Smooth muscle cell of the brain vasculature (primary cell): ENCODE measurements at regions not wholly inside any gene's neighbourhood (a gene's known extent, or its start where the extent isn't known, plus 50 kb on each side); places are given as distances from the start of the nearest gene placed in this dataset.

ENCODE experiments used
- DNase-seq: peaks from one replicate; pipeline ENCODE4 v3.0.0-alpha.2; 2012; ENCODE audit warnings: low read depth, low spot score

DNA sequence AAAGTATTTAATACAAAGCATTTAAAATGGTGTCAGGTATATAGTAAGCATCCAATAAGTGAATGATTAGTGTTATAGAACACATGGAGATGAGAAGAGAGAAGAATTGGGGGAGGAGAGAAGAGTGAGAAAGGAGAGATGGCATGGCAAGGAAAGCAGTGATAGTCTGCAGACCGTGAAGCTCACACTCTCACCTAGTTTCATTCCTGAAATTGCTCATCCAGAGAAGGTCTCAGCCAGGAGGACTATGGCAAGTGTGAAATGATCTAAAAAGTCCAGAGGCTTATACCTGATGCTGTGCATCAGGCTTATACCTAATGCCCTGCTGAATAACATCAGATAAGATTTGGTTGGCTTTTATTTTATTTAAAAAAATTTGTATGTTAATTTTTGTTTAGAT, 351.6 kb upstream of the KLF12 start:
- DNase-seq, result no peak

GRCh38 chr13:74479124-74479523, 344.9 kb upstream of the KLF12 start:
- DNase-seq, result no peak

DNA sequence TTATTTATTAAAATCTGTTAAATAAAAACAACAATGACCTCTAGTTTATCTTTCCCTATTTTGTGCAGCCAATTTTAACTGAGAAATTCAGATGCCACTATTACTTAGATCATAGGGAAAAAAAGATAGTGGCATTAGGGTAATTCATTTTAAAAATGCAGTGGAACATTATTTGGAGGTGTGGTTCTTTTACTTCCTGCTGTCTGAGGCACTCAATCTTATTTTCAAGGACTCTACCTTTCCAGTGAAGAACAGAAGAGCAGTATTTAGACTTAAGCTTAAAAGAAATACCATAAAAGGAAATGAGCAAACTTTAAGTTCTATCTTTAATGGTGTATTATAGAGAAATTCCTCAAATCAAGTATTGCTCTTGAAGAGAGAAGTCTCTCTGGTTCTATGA, 342.6 kb upstream of the KLF12 start:
- DNase-seq, result no peak

DNA sequence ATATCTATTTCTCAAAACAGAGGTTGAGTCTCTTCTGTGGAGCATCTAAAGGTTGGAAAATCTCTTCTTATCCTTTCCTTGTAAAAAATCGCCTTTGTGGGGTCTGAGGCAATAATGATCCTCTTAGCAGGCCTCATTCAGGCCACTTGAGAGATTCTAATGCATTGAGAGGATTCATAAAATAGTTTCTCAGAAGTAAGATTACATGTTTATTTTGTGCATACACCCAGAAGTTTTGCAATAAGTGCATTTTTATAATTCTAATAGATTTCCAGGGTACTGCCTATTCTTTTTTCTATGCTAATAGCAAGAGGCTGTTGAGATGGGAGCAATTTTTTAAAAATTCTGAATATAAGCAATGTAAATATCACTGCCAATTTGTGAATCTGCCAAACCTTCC, 342.2 kb upstream of the KLF12 start:
- DNase-seq, result no peak

DNA sequence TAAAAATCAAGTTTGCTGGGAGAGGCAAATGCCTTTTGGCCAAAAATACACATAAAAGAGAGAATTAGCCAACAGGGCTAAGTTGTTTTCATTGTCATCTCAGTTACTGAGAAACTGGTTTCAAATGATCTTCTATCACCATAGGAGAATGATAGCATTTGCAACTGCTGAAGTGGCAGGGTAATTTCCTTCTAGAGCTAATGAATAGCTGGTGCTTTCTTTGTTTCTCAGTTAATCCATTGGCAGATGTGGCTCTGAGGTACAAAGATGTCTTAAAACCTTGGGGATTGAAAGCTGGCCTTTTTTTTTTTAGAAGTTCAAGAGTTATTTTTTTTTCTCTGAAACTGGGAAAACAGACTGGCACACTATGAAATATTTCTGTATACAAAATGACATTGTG, 332.7 kb upstream of the KLF12 start:
- DNase-seq, result no peak

- DNase-seq, result no peak
Observed at GRCh38 chr13:74466020-74466419, 331.8 kb upstream of the KLF12 start.

GRCh38 chr13:74465271-74465670, 331.1 kb upstream of the KLF12 start:
- DNase-seq, result no peak

DNA sequence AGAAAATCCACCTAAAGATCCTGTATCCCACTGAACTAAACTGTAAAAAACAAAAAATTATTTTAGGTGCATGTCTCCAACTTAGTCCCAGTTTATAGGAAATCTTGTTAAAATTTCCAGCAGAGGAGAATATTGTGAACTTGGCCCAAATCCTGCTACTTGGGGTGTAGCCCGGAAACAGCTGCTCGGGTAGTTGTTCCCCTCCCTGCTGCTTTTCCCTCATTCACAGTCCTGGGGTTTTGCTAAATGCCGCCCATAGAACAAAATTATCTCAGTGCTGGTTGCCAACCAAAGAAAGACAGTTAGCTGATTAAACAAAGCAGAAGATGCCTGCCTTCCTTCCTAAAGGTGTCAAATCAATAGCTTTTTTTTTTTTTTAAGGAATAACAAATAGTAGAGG, 330.5 kb upstream of the KLF12 start:
- DNase-seq, result no peak

DNA sequence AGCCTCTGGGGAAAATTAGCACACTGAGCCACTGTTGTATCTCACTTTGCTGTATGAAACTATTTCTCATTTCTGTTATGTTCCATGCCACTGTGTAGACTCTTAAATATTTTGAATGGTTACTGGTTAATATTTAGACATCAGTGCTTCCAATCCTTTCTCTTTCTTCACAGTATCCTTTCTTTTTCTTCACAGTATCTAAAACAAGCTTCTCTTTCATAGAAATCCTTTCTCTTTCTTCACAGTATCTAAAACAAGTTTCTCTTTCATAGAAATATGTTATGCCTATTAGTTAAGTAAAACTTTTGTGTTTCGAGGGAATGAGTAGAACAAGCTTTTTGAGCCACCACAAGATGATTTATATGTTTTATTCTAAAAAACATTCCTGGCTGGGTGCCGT, 326.8 kb upstream of the KLF12 start:
- DNase-seq, result no peak

- DNase-seq, result no peak
Observed at GRCh38 chr13:74452881-74453280, 318.7 kb upstream of the KLF12 start.

DNA sequence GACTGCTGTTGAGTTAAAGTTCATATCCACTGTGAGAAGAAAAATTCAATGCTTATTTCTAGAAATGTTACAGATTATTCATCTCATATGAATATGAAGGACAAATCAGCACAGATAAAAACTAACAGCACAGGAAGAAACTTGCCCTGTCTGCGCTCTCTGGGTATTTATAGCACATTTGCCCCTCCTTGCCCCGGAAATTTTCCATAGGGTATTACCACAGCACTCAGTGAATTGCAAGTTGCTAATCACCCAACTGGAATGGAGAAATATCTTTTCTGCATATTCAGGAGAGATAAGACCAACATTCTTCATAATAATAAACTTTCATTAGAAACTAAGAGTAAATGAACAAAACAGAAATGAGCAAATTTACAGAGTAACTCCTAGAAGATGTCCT, 318.0 kb upstream of the KLF12 start:
- no peak for DNase-seq

- DNase-seq, result no peak
Observed at GRCh38 chr13:74450964-74451363, 316.8 kb upstream of the KLF12 start.

DNA sequence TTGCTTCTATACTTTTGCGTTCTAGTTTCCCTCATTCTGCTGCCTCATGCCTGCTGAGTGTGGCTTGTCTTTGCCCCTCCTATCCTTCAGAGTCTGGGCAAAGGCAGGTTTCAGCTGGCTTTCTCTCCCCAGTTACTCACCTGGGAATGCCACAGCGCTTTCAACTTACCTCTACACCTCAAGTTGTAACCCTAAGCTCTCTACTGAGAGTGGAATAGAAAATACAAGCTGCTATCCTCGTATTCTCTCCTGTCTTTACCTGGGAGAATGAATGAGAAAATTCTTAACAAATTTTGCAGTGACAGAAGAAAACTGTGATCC, 316.3 kb upstream of the KLF12 start:
- DNase-seq, result no peak

DNA sequence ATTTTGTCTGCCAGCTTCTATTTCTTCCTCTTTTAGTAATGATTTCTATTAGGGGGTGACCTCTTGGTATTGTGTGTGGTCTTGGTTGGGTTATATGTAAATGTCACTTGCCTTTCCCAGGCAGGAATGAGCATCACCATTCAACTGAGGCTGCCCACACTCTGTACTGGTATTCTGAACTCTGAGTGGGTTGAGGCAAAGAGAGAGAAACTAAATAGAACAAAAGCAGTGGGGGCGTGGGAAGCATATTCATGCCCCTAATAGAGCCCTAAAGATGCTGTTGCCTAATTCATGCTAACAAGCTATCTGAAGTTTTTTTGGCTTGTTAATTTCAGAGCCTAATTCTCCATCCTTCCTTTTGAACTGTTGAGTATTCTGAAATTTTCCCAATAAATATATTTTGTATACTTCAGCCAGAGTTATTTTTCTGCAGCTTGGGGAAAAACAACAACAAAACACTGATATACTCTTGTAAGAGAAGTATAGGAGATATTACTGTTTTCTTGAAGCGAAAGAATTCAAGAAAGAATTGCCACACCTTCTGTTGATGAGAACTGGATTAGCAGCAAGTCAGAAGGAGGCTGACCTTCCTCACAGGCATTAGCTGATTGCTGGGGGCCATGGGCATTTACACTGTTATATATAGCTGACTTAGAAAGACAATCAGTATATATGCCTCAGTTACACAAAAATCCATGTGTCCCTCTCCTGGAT, 315.8 kb upstream of the KLF12 start:
- DNase-seq, result no peak

- no peak for DNase-seq
Observed at GRCh38 chr13:74444864-74445479, 310.8 kb upstream of the KLF12 start.

- no peak for DNase-seq
Observed at GRCh38 chr13:74444161-74444571, 310.0 kb upstream of the KLF12 start.

GRCh38 chr13:74443631-74444030, 309.4 kb upstream of the KLF12 start:
- DNase-seq, result peak; percentile 29

DNA sequence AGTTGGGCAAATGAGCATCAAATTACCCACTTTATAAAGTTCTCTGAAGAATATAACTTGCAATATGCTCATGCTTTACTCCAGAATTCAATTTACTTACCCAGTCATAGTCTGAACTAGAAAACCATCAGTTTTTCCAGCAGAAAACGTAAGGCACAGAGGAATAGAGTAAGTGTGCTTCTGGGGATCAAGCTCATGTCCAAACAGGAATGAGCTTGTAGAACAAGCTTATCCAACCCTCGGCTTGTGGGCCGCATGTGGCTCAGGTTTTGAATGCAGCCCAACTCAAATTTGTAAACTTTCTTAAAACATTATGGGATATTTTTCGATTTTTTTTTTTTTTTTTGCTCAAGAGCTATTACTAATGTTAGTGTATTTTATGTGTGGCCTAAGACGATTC, 308.5 kb upstream of the KLF12 start:
- no peak for DNase-seq

- DNase-seq, result no peak
Observed at GRCh38 chr13:74438901-74439300, 304.7 kb upstream of the KLF12 start.

- no peak for DNase-seq
Observed at GRCh38 chr13:74434782-74435181, 300.6 kb upstream of the KLF12 start.

DNA sequence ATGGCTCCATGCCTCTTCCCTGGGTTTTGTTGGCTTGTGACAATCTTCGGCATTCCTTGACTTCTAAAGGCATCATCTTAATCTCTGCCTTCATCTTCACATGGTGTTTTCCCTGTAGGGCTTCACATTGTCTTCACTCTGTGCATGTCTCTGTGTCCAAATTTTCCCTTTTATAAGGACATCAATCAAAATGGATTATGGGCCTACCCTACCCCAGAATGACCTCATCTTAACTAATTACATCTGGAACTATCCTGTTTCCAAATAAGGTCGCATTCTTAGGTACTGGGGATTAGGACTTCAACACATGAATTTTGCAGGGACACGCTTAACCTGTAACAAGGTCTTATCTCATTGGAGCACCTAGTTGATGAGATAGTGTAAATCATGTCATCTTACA, 290.3 kb upstream of the KLF12 start:
- no peak for DNase-seq

DNA sequence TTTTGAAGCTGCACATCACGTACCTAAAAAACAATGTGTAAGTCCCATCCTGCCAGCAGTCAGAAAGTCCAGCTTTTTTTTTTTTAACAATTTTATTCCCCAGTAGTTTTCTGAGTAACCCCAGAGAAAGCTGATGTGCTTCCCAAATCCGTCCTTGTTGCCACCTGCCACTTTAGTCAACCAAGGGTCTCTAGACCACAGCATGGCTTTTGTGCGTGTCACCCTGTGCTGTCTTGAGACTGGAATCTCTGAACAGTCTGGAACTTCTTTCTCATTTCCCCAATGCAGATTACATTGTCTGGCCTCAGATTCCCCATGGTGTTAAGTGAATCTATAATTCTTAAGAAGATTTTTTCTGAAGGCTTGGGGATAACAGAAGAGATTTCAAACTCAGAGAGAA, 289.2 kb upstream of the KLF12 start:
- no peak for DNase-seq

DNA sequence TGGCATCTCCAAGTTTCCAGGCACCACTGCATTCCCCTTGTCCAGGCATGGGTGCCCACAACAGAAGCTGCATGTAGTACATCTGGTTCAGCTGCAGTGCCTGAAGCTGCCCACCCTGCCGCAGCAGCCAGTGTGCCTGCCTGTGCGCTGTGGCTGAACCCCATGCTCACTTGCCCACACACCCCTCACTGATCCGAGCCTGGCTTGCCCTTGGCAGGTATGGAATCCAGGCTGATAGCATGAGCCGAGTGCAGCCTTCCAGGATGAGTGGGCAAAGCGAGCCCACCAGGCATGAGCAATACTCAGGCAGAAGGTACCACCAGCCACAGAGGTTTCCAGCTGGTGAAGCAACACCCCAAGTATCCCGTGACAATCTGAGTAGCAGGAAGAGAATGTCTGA, 280.3 kb upstream of the KLF12 start:
- DNase-seq, result no peak

DNA sequence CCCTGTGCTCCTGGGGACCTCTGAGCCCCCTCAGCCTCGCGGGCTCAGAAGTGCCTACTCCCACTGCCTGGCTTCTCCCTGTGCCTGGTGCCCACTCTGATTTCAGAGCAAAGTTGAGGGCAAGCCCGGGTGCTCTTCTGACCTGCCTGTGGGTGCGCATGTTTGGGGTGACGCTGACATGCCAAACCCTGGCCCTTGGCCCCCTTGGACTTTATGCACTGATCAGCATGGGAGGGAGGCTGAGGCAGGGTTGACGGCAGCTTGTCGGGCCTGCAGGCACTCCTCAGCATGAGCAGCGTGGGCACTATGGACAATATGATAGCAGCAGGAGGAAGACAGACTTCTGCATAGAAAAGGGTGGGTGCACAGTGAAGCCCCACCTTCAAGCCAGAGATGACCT, 279.3 kb upstream of the KLF12 start:
- DNase-seq, result no peak
